ENCODE measurements at regions not wholly inside any gene's neighbourhood (a gene's known extent, or its start where the extent isn't known, plus 50 kb on each side); places are given as distances from the start of the nearest gene placed in this dataset.

DNA sequence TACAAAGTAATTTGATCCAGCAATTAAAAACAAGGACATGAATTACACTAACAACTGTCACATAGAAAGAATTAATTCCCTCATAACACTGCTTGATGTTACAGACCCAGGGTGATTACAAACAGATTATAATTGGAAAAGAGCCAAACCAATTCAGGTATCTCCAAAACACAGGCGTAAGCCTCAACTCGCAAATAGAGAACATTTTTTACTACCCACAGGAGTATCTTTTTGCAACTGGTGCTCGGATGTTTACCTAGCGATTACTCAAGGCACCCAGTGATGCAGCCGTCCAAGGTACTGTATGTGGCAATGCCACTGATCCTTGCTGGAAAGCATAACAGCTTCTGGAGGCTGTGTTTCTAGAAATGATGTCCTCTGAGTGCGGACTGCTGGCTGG, 386.1 kb upstream of the KIF2A start:
- no TSS peak for BruUV-seq (replicated peaks)
- Mint-ChIP-seq H3K27me3 (ENCODE audit: unreplicated experiment) (no peaks in the 10 kb centered on the region), H3K4me3 (ENCODE audit: low read depth, unreplicated experiment) (no peak overlapping the region), H3K27ac (ENCODE audit: unreplicated experiment) (no peak overlapping the region), H3K9me3 (ENCODE audit: low read depth, unreplicated experiment) (no peaks in the 10 kb centered on the region), H3K36me3 (ENCODE audit: insufficient read depth, unreplicated experiment) (no peaks in the 10 kb centered on the region), H3K4me1 (ENCODE audit: low read depth, unreplicated experiment) (peaks cover 22% of the 10 kb centered on the region)
- intact Hi-C loops (cut with micrococcal nuclease; ENCODE audit: unreplicated experiment): loop anchor here (10.0 kb wide), 1 partner anchor 755 kb away; the partner anchor contains the start of gene SMIM15
- CTCF ChIA-PET: no interaction called here
- TF ChIP-seq, protein P1, sequence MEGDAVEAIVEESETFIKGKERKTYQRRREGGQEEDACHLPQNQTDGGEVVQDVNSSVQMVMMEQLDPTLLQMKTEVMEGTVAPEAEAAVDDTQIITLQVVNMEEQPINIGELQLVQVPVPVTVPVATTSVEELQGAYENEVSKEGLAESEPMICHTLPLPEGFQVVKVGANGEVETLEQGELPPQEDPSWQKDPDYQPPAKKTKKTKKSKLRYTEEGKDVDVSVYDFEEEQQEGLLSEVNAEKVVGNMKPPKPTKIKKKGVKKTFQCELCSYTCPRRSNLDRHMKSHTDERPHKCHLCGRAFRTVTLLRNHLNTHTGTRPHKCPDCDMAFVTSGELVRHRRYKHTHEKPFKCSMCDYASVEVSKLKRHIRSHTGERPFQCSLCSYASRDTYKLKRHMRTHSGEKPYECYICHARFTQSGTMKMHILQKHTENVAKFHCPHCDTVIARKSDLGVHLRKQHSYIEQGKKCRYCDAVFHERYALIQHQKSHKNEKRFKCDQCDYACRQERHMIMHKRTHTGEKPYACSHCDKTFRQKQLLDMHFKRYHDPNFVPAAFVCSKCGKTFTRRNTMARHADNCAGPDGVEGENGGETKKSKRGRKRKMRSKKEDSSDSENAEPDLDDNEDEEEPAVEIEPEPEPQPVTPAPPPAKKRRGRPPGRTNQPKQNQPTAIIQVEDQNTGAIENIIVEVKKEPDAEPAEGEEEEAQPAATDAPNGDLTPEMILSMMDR (IDR thresholded peaks at IDR 0.05; ENCODE audit: unreplicated experiment): no peak
- DNase-seq: peak; percentile 64

DNA sequence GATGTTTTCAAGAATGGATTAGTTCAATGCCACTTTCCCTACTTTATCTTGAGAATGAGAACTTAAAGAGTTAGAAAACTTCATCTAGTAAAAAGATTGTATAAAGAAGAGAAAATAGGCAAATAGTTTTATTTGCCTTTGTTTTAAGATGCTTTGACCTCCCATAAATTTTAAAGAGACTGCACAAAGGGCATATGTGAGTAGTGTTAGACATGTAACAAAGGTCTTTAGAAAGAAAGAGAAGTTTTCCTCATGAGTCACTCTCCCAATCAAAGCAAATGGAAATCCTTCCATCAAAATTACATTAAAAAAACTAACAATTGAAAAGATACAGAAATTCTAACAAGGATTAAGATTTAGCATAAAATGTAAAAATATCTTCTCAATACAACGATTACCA, 381.8 kb upstream of the KIF2A start:
- BruUV-seq (replicated peaks): no TSS peak
- no peak overlapping the region for H3K4me3 Mint-ChIP-seq (ENCODE audit: low read depth, unreplicated experiment)
- no peak overlapping the region for H3K27ac Mint-ChIP-seq (ENCODE audit: unreplicated experiment)
- TF ChIP-seq, protein P1 (IDR thresholded peaks at IDR 0.05; ENCODE audit: unreplicated experiment): no peak
- H3K27me3 Mint-ChIP-seq (ENCODE audit: unreplicated experiment): no peaks in the 10 kb centered on the region
- intact Hi-C loops (cut with micrococcal nuclease; ENCODE audit: unreplicated experiment): loop anchor here (10.0 kb wide), 1 partner anchor 759 kb away; the partner anchor contains the start of gene SMIM15
- H3K4me1 Mint-ChIP-seq (ENCODE audit: low read depth, unreplicated experiment): peaks cover 22% of the 10 kb centered on the region
- CTCF ChIA-PET: no interaction called here
- DNase-seq: no peak
- H3K9me3 Mint-ChIP-seq (ENCODE audit: low read depth, unreplicated experiment): no peaks in the 10 kb centered on the region
- H3K36me3 Mint-ChIP-seq (ENCODE audit: insufficient read depth, unreplicated experiment): no peaks in the 10 kb centered on the region

DNA sequence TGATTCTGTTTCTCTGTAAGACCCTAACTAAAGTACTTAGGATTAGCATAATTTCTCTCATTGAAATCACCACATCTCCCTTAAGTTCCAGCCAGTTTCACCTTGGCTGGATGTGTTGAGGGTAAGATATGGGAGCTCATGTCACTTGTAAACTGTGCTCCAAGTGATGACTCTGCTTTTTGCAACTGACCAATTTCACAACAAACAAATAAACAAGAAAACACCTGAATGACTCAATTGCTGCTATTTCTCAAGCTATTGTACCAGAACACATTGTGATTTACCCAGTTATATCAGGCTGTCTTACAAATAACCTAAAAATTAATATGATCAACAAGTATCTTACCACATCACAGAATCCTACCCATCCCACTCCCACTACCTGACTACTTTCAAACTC, 379.1 kb upstream of the KIF2A start:
- intact Hi-C loops (cut with micrococcal nuclease; ENCODE audit: unreplicated experiment): loop anchor here (10.0 kb wide), 1 partner anchor 762 kb away; the partner anchor contains the start of gene SMIM15

DNA sequence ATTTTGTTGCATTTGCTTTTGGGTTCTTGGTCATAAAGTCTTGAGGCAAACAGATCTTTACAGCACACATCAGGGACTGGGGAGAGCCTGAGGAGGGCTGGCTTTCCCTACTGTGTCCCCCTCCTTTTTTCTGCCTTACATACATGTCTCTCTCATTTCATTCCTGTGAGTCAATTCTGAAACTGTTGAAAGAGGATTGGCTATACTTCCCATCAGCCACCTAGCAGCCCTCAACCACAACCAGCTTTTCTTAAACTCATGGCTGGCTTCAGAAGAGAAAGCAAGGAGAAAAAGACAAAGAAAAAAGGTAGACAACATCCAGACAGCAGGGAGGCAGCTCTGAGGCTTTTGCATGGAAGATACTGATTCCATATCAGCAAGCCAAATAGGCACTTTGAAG, 374.8 kb upstream of the KIF2A start:
- CTCF ChIA-PET: interaction anchor here (0.6 kb wide), 1 partner anchor 475 kb away, joined by 3 read pairs; no protein-coding TSS in a partner anchor
- Mint-ChIP-seq H3K4me1 (ENCODE audit: low read depth, unreplicated experiment) (no peaks in the 10 kb centered on the region), H3K27ac (ENCODE audit: unreplicated experiment) (no peak overlapping the region), H3K27me3 (ENCODE audit: unreplicated experiment) (no peaks in the 10 kb centered on the region), H3K9me3 (ENCODE audit: low read depth, unreplicated experiment) (no peaks in the 10 kb centered on the region), H3K4me3 (ENCODE audit: low read depth, unreplicated experiment) (no peak overlapping the region), H3K36me3 (ENCODE audit: insufficient read depth, unreplicated experiment) (no peaks in the 10 kb centered on the region)
- TF ChIP-seq, protein P1 (IDR thresholded peaks at IDR 0.05; ENCODE audit: unreplicated experiment): no peak
- BruUV-seq (replicated peaks): no TSS peak
- DNase-seq: no peak
- intact Hi-C loops (cut with micrococcal nuclease; ENCODE audit: unreplicated experiment): loop anchor here (5.0 to 10.0 kb wide), 3 partner anchors 166 to 974 kb away; partner anchors contain the start of gene ZSWIM6

More for the DNA sequence above, 379.1 kb upstream of the KIF2A start:
- Mint-ChIP-seq H3K4me3 (ENCODE audit: low read depth, unreplicated experiment) (no peak overlapping the region), H3K36me3 (ENCODE audit: insufficient read depth, unreplicated experiment) (no peaks in the 10 kb centered on the region), H3K4me1 (ENCODE audit: low read depth, unreplicated experiment) (peaks cover 11% of the 10 kb centered on the region), H3K9me3 (ENCODE audit: low read depth, unreplicated experiment) (no peaks in the 10 kb centered on the region), H3K27me3 (ENCODE audit: unreplicated experiment) (no peaks in the 10 kb centered on the region), H3K27ac (ENCODE audit: unreplicated experiment) (no peak overlapping the region)
- CTCF ChIA-PET: no interaction called here
- no peak for DNase-seq
- TF ChIP-seq, protein P1 (IDR thresholded peaks at IDR 0.05; ENCODE audit: unreplicated experiment): no peak
- BruUV-seq (replicated peaks): no TSS peak
